ENCODE measurements at regions not wholly inside any gene's neighbourhood (a gene's known extent, or its start where the extent isn't known, plus 50 kb on each side); places are given as distances from the start of the nearest gene placed in this dataset.

GRCh38 chr3:82078246-82078645 lies 316.8 kb upstream of the GBE1 start:
- no peak for TF ChIP-seq POLR2AphosphoS5 (IDR thresholded peaks at IDR 0.05)
- no peak for TF ChIP-seq EP300 (IDR thresholded peaks at IDR 0.05)

Measured in upper lobe of left lung (tissue), 4 donors.